ENCODE measurements at regions not wholly inside any gene's neighbourhood (a gene's known extent, or its start where the extent isn't known, plus 50 kb on each side); places are given as distances from the start of the nearest gene placed in this dataset.
A peak's percentile ranks its signal among the peaks of the same experiment; 100 is the strongest.
"Not testable (repeated sequence)": the region's sequence is repeated elsewhere in the genome, so short reads cannot be mapped to it uniquely, and the experiment has no call there.

- peak in 1 of 2 donors; percentile 28 for ATAC-seq
- no peak for DNase-seq
- intact Hi-C loops (cut with DNase I) = no loop called here
Observed at GRCh38 chr12:46487567-46488131, 115.1 kb upstream of the SLC38A2 start.

DNA sequence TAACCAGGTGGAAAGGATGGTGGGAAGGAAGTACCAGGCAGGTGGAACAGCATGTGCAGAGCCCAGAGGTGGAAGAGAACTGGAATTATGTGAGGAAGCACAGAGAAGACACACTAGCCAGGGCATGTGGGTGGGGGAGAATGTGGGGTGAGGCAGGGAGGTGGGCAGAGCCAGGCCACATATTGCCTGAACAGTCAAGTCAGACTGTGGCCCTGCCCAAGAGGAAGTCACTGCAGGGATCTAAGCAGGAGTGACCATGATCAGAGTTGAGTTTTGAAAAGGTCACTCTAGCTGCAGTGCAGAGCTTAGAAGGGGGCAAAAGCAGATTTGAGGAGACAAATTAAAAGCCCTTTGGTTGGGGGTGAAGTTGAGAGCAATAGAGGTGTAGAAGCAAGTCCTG lies 114.0 kb upstream of the SLC38A2 start:
- intact Hi-C loops (cut with DNase I) = no loop called here
- ATAC-seq = no peak
- no peak for DNase-seq

- DNase-seq (no peak), ATAC-seq (no peak)
- intact Hi-C loops (cut with DNase I) = no loop called here
Observed at GRCh38 chr12:46485853-46486252, 113.3 kb upstream of the SLC38A2 start.

DNA sequence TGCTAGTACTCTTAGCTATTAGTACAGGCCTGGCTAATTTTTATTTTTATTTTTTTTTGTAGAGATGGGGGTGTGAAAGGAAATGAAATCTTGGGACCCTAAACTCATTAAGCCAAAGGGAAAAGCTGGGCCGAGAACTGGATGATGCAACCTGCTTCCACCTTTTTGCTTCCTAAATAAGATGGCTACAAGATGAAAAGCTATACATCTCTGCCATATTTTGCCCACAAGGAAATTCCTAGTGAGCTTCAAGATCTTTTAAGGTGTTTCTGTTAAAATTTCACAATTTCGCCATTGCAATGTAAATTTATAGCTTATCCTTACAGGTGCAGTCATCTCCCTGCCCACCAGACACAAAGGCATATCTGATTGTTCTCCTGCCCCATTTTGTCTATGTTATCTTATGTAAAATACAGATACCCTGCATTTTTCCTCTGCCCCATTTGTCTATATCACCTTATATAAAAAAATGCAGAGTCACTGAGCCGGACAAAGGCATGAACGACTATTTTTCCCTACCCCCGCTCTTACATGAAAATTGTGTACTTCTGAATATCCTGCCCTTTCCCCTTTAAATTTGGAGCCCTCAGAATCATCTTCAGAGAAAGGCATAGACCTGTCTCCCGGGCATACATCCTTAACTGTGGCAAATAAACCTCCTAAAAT lies 112.0 kb upstream of the SLC38A2 start:
- ATAC-seq (no peak), DNase-seq (no peak)
- intact Hi-C loops (cut with DNase I) = no loop called here

DNA sequence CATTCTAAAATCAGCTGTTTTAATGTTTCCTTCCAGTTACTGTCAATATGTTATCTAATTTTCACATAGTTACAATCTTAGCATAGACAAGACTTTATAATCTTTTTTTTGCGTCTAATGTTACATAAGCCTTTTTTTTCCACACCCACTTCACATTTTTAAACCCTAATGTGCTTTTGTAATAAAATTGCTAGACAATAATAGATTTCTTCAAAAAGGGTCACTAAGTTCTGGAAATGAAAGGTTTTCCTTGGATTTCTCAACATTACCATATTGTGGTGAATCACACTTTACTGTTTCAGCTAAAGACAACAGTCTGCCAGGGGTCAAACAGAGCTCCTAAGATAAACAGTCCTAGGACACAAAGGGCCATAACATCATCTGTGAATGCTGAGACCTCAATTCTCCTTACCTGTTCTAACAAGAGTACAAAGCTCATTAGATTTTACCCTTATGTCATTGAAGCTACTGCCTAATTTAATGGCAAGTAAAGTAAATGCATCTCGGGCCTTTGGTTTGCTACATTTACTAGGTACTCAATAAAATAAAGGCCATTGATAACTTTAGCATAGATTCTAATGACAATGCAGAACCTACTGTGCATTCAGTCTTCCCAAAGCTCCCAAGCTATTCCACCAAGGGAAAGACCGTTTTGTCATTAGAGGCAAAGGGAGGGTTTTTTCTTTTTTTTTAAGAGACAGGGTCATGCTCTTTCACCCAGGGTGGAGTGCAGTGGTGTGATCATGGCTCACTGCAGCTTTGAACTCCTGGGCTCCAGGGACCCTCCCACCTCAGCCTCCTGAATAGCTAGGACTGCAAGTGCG lies 111.2 kb upstream of the SLC38A2 start:
- intact Hi-C loops (cut with DNase I) = no loop called here
- ATAC-seq (peak in 1 of 2 donors; percentile 73), DNase-seq (no peak)

- ATAC-seq = no peak
- intact Hi-C loops (cut with DNase I) = no loop called here
- no peak for DNase-seq
Observed at GRCh38 chr12:46480724-46481123, 108.2 kb upstream of the SLC38A2 start.

DNA sequence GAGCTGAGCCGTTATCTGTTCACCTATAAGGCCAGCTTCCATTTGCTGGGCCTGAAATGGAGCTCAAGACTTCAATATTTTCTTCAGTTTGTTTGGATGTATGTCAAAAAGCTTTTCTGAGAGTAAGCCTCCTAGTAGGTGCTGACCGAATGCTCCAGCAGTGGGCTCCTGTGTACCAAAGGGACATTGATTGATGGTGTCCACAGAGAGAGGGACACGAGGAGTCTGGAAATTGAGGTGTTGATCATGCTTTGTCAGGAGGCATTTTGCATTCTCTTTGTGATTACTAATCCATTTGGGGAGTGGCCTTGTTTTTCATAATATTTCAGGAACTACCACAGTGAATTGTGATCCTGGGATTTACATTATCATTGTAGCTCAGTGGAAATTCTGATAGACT lies 107.7 kb upstream of the SLC38A2 start:
- intact Hi-C loops (cut with DNase I) = no loop called here
- no peak for DNase-seq
- ATAC-seq = no peak

DNA sequence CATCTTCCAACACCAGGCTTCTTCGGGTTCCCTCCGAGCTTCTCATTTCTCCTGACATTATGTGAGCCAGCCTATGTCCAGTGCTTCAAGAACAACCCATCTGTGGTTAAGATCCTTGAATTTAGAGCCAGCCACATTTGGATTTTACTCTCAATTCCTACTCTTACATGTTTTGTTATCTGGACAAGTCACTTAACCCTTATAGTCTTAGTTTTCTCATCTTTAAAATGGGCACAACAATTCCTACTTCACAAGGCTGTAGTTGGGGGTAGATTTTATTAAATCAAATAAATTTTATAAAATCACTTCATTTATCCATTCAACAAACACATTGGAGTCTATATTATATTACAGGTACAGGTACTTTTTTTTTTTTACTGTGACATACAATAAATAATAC lies 105.5 kb upstream of the SLC38A2 start:
- DNase-seq (no peak), ATAC-seq (no peak)
- intact Hi-C loops (cut with DNase I) = no loop called here

GRCh38 chr12:46477541-46477940 lies 105.0 kb upstream of the SLC38A2 start:
- no peak for ATAC-seq
- DNase-seq = no peak
- intact Hi-C loops (cut with DNase I) = no loop called here

- no peak for DNase-seq
- ATAC-seq = no peak
- intact Hi-C loops (cut with DNase I) = no loop called here
Observed at GRCh38 chr12:46475972-46476645, 103.5 kb upstream of the SLC38A2 start.

DNA sequence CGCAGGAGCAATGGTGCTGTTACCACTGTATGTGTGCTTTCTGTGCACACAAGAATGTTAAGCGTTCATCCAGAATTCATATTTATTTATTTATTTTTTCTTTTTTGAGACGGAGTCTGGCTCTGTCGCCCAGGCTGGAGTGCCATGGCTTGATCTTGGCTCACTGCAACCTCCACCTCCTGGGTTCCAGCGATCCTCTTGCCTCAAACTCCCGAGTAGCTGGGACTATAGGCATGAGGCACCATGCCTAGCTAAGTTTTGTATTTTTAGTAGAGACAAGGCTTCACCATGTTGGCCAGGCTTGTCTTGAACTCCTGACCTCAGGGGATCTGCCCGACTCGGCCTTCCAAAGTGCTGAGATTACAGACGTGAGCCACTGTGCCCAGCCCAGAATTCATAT lies 101.8 kb upstream of the SLC38A2 start:
- ATAC-seq = not testable (repeated sequence)
- intact Hi-C loops (cut with DNase I) = loop anchor here in 1 of 2 donors (5.0 kb wide), 2 partner anchors 83 to 92 kb away; no protein-coding TSS in a partner anchor

GRCh38 chr12:46473634-46474329 lies 101.2 kb upstream of the SLC38A2 start:
- intact Hi-C loops (cut with DNase I) = loop anchor here in 1 of 2 donors (5.0 kb wide), 2 partner anchors 84 to 91 kb away; no protein-coding TSS in a partner anchor
- DNase-seq = peak; percentile 80
- peak; percentile 90 to 96 for ATAC-seq

More for the DNA sequence above, 101.8 kb upstream of the SLC38A2 start:
- not testable (repeated sequence) for DNase-seq

GRCh38 chr12:46472893-46473633 lies 100.5 kb upstream of the SLC38A2 start:
- DNase-seq = no peak
- peak; percentile 38 to 53 for ATAC-seq
- intact Hi-C loops (cut with DNase I) = loop anchor here in 1 of 2 donors (5.0 kb wide), 2 partner anchors 84 to 91 kb away; no protein-coding TSS in a partner anchor

GRCh38 chr12:46472144-46472705 lies 99.7 kb upstream of the SLC38A2 start:
- DNase-seq (no peak), ATAC-seq (no peak)
- intact Hi-C loops (cut with DNase I) = loop anchor here in 1 of 2 donors (5.0 kb wide), 2 partner anchors 85 to 90 kb away; no protein-coding TSS in a partner anchor

DNA sequence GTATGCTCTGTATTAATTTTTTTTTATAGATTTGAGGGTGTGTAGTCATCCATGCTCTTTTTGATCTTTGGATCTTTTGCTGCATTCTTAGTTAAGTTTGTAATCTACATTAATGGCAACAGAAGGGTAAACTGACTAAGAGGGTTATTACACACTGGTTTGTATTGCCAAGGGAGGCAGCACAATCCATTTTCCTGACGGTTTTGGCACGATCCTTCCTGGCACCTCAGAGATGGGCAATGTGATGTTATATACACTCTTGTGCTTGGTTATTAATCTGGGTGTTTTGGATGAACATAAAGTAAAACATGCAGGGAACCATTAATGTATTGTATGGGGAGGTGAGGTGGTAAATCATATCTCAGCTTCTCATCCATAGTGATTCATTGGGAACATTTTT lies 98.8 kb upstream of the SLC38A2 start:
- ATAC-seq = no peak
- intact Hi-C loops (cut with DNase I) = loop anchor here in 1 of 2 donors (5.0 kb wide), 2 partner anchors 86 to 89 kb away; no protein-coding TSS in a partner anchor
- no peak for DNase-seq

GRCh38 chr12:46470975-46471374 lies 98.4 kb upstream of the SLC38A2 start:
- ATAC-seq = no peak

DNA sequence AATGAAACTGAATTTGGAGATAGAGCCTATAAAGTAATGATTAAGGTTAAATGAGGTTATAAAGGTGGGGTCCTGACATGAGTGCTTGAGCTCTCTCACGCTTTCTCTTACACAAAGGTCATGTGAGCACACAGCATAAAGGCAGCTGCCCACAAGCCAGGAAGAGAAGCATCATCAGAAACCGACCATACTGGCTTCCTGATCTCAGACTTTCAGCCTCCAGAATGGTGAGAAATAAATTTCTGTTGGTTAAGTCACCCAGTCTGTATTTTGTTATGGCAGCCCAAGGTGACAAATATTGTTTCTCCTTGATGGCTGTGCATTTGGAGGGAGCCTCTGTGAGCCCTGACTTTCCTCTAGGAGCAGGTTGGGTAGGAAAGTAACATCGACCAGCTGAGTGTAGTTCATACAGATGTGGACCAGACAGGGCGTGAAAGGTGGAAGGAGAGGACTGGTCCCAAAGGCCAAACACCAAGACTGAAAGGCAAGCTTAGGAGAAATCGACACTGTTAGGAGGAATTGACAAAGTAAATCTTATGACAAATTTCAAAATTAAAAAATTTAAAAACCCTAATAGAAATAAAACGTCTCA lies 97.6 kb upstream of the SLC38A2 start:
- intact Hi-C loops (cut with DNase I) = loop anchor here in 1 of 2 donors (5.0 kb wide), 2 partner anchors 87 to 88 kb away; no protein-coding TSS in a partner anchor
- DNase-seq (no peak), ATAC-seq (no peak)

More at GRCh38 chr12:46470975-46471374, 98.4 kb upstream of the SLC38A2 start:
- intact Hi-C loops (cut with DNase I) = loop anchor here in 1 of 2 donors (5.0 kb wide), 2 partner anchors 86 to 89 kb away; no protein-coding TSS in a partner anchor
- DNase-seq = no peak

All from left cardiac atrium (tissue), 4 donors.